HG03280 (cell line): ENCODE measurements at regions not wholly inside any gene's neighbourhood (a gene's known extent, or its start where the extent isn't known, plus 50 kb on each side); places are given as distances from the start of the nearest gene placed in this dataset.

Source experiments
- ATAC-seq: cut with Tn5 transposase; IDR thresholded peaks from one replicate; pipeline ENCODE4 v1.9.1; 2021; ENCODE audit warnings: mild to moderate bottlenecking, moderate library complexity; ENCODE audit not compliant: unreplicated experiment

GRCh38 chr7:94223375-94224084, 171.2 kb upstream of the COL1A2 start:
- ATAC-seq = no peak

DNA sequence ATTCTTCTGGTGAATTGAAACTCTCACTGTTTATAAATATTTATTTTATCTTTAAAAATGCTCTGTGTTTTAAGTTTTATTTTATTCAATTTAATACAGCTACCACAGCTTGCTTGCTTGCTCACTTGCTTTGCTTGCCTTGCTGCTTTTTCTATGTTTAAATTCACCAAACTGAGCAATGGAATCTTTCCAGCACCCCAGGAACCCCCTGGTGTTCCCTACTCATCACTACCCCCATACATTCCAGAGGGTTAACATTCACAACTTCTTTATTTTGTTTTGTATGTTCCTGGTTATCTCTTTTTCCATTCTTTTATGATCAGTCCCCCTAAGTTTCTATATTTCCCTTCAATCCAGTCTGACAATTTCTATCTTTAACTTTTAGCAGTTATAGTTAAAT, 166.5 kb upstream of the COL1A2 start:
- ATAC-seq = no peak

- ATAC-seq = no peak
These were observed 166.0 kb upstream of the COL1A2 start for GRCh38 chr7:94228678-94229077.

DNA sequence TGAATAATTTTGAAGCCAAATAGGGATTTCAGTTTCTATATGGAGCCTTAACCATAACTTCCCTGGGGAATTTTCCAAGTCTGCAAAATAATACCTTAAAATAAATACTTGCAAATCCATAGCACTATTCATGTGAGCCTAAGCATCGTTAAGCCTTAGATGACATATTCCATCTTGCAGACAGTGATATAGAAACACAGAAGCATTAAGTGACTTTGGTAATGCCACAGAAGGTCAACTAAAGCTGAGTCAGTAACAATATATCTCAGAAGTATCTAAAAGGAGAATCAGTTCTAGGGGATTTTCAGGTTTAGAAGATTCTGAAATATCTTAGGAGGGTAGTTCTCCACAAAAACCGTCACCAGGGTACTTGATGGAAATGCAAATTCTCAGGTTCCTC, 163.4 kb upstream of the COL1A2 start:
- no peak for ATAC-seq

- ATAC-seq = no peak
These were observed 157.7 kb upstream of the COL1A2 start for GRCh38 chr7:94236960-94237359.

GRCh38 chr7:94237417-94237816, 157.3 kb upstream of the COL1A2 start:
- no peak for ATAC-seq

GRCh38 chr7:94239661-94240234, 154.9 kb upstream of the COL1A2 start:
- ATAC-seq = no peak

DNA sequence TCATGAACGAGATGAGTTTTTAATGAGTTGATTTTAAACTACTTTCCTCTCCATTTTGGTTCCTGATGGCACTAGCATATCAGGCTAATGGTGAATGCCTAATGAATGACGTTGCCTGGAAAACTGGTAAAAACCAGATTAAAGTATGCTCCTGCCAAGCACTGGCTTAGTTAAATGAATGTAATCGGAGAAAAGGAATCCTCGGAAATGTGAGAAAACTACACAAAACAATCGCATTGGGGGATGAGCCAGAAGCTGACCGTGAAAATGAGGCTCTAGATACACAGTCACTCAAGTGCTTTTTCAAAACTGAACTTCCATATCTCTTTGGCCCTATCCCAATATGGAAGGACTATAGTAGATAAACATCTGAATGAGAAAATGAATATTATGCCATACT, 153.8 kb upstream of the COL1A2 start:
- no peak for ATAC-seq

- no peak for ATAC-seq
These were observed 153.2 kb upstream of the COL1A2 start for GRCh38 chr7:94241402-94241925.

DNA sequence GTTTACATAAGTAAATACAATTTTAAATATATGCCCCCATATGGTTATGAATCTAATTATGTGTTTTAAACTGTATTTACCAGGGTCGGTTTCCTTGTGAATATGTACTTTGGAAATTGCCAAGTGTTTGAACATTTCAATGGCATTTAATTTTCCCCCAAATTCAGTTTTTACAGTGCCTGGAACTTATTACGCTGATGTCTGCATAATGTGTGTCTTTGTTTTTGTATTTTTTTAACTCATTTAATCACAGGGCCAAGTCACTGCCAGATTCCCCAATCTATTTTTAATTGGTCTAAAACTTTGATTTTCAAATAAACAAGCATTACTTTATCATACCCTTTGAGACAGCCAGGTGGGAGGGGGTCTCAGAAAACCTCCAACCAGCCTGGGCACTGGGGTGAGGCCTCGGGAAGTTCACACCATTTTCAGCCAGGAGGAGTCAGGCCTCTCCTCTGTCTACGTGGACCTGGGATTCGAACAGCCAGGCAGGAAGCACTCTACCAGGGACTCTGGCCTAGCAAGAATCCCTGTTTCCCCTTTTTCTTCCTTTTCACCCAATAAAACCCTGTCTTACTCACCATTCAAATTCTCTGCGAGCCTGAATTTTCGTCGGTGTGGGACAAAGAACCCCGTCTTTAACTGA, 151.5 kb upstream of the COL1A2 start:
- ATAC-seq = no peak

- no peak for ATAC-seq
These were observed 149.9 kb upstream of the COL1A2 start for GRCh38 chr7:94244760-94245159.

DNA sequence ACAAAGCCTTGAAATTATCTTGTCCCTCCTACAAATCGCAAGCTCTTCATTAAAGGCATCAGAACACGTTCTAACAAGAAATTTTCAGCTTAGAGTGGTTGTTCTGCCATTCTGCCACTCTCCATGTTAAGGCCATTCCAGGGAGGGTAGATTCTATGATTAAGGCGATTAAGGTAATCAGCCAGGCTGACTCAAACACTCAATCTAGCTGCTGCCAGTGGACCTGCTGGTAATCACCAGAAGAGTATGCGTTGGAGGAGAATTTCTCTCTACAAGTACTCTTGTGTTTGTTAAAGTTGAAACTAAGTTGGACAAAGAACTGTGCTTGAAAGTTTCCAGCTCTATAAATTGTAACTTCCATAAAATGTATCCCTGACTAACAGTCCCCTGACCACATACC, 149.2 kb upstream of the COL1A2 start:
- no peak for ATAC-seq

DNA sequence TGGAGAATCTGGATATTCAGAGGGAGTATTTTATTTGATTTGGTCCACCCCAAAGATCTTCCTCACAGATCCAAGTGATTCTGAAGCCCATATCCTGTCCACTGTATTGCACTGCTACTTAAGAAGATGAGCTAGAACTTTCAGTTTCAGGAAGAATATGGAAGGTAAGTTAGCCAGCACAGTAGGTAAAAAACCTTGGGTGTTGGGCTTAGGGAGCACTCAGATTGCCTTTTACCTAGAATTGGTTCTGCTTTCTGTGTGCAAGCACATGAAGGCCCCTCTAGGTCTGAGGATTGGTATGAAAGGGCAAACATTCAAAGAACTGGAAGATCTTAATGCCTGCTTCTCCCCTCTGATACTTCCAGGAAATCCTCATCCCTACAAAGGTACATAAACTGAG, 146.7 kb upstream of the COL1A2 start:
- no peak for ATAC-seq

DNA sequence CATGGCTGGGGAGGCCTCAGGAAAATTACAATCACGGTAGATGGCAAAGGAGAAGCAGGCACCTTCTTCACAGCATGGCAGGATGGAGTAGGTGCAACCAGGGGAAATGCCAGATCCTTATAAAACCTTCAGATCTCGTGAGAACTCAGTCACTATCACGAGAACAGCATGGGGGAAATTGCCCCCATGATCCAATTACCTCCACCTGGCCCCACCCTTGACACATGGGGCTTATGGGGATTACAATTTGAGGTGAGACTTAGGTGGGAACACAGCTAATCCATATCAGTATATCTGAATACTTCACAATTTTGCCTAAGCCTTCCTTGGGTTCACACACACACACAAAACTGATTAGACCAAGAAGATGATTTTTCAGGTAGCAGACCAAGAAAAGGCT, 145.1 kb upstream of the COL1A2 start:
- ATAC-seq = no peak

GRCh38 chr7:94250124-94250523, 144.6 kb upstream of the COL1A2 start:
- ATAC-seq = no peak

DNA sequence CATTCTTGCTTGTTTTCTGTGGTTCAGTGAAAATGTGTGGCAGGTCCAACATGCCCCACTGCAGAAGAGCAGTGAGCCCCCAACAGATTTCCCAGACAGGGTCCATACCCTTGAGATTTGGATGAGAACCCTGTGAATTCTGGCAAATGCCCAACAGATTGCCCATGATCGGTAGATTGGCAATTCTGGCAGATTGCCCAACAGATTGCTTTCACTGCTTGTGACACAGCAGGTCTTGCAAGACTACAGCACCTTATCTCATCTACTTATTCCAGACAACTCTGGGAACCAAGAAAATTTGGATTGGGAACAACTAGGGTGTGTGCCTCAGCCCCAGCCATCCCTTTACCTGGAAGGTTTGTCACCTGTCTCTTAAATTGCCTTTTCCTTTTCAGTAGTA, 143.7 kb upstream of the COL1A2 start:
- no peak for ATAC-seq

DNA sequence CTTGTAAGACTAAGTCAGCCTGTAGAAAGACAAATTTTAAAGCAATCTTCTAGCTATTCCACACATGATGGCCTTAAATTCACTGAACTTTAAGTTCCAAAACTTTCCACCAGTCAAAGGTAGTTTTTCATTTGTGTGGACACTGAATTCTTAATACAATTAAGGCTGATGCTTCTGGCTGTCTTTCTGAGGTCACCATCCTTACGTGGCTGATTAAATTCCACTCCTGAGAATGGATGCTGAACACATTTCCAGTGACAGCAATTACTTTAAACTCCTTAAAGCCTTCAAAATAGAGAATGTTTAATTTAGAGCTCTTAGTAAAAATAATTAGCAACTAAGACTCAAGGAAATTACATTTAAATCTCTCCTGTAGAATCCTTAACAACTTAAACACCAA, 142.6 kb upstream of the COL1A2 start:
- ATAC-seq = no peak

DNA sequence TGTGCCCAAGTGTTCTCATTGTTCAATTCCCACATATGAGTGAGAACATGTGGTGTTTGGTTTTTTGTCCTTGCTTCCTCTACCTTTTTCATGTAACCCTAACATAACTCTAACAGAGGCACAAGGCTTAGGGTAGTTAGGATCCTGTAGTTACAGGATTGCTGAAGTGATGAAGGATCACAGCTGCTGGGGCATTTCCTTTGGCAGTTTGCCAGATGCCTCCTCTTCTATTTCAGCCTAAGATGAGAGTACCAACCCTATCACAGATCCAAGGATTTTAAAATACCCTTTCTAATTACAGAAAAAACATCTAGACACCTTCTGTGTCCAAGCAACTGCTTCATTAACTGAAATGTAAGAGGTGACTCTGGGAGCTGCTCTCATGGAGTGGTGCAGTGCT, 141.7 kb upstream of the COL1A2 start:
- no peak for ATAC-seq

DNA sequence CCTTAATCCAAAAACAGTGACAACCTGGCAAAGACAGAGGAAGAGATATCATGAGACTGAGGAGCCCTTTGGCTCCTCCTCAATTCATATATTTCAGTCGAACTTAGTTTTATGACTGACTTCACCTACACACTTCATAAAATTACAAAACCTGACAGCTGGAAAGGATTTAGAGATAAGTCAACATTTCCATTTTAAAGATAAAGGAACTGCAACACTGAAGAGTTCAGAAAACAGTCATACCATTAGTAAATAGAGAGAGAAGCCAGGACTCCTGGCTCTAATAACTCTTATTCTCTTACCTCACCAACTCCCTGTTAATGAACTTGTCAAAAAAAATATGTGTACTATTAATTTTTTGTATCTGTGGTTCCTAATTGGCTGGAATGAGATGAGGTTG, 141.0 kb upstream of the COL1A2 start:
- ATAC-seq = no peak

DNA sequence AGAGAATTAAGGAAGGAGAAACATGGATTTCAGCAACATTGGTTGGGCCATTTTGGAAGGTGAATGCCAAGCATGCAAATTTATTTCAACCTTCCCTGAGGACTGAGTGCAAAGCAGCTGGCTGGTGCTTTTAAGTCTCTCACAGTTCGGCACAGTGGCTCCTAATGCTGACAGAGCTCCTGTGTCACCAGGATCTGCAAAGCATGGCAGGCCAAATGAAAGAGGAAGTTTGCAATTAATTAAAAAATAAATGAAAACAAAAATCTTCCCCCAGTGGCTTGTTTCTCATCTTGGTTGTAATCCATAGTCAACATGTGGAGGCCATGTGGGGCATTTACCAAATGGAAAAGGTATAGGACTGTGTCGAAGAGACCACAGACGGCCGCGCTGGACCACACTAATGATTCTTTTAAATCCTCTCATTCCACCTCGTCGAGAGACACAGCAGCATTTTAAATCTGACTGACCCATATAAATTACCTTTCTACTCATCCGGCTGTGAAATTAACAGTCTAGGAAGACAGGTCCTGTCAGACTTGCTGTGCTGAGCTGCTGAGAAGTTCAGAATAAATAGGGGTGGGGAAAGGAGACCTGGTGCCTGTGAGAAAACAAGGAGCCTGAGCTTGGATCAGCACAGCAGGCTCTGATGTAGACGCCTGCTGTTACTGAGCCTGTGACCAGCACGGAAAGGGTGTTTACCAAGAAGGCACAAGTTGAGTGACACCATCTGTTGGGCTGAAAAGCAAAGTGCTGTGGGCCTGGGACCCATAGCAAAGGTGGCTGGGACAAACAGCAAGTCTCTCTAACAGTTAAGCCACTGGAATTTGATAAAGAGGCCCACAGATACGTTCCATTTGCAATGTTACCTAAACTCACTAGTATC, 136.0 kb upstream of the COL1A2 start:
- ATAC-seq = no peak

DNA sequence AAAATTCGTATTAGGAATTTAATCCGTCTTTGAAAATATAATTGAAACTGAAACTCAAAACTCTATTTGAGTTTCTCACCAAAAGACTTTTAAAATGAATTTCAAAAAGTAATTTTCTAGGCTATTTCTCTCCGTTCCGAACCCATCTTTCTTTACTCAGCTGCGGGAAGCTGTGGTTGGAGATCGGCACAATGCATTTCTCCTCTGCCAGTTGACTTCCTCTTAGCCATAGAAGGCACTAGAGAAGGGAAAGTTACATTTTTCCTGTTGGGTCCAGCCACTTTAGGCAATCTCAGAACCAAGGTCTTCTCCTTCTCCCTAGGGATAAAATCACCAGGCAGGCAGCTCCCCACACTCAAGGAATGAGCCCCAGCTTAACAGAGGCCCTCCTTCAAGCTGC, 133.6 kb upstream of the COL1A2 start:
- no peak for ATAC-seq
